ENCODE measurements at regions not wholly inside any gene's neighbourhood (a gene's known extent, or its start where the extent isn't known, plus 50 kb on each side); places are given as distances from the start of the nearest gene placed in this dataset.

DNA sequence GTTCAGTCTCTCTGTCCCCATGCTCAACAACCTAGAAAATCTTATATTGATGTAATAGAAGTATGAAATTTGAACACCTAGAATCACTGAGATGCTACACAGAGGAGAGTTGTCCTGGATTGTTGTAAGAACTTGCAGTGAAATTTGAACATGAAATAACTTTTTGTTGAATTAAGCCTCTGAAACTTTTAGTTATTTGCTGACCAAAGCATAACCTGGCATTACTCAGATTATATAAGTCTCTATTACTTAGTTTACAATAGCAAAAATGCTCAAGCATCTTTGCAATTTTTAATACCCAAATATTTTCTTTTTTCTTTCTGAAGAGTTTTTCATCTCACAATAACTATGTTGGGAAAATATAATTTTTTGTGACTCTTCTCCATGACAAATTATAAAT is 630.7 kb upstream of the ACO1 start:
- no TSS peak for BruUV-seq (replicated peaks)

More for the DNA sequence above, 630.7 kb upstream of the ACO1 start:
- peaks cover 2% of the 10 kb centered on the region; the same call in 1 of the 2 replicates for H3K9me3 ChIP-seq (ENCODE audit: control insufficient read depth, insufficient read depth, low read length)
- DNase-seq = no peak
- no peak overlapping the region for H3K23ac ChIP-seq (ENCODE audit: low read depth, low read length)
- no peak overlapping the region for H2BK5ac ChIP-seq (ENCODE audit: low read depth, low read length, poor library complexity, severe bottlenecking)
- H4K91ac ChIP-seq (ENCODE audit: insufficient read depth, low read depth, low read length) = no peak overlapping the region
- H3K4me1 ChIP-seq (ENCODE audit: control insufficient read depth, insufficient read depth, low read length) = no peaks in the 10 kb centered on the region
- intact Hi-C loops (cut with micrococcal nuclease) (no loop called here), dilution Hi-C loops (cut with HindIII; ENCODE audit: low sequenced_read_pairs, unreplicated experiment) (no loop called here), in situ Hi-C loops (cut with MboI; ENCODE audit: low sequenced_read_pairs) (no loop called here)
- no peak overlapping the region for H4K5ac ChIP-seq (ENCODE audit: low read depth, low read length)
- H3K79me1 ChIP-seq (ENCODE audit: low read depth in 1 of 2, low read length in 2 of 2) = no peaks in the 10 kb centered on the region
- no peak overlapping the region for H2BK20ac ChIP-seq (ENCODE audit: low read depth, low read length)
- no peak overlapping the region for H3K9ac ChIP-seq (ENCODE audit: low read depth, low read length)
- no peak for ATAC-seq (ENCODE audit: low read depth)
- H3K4me3 ChIP-seq (ENCODE audit: insufficient read depth, low read depth, low read length) = no peak overlapping the region
- H3K27me3 ChIP-seq (ENCODE audit: control insufficient read depth, insufficient read depth, low read length) = no peaks in the 10 kb centered on the region
- no peak overlapping the region for H2BK15ac ChIP-seq (ENCODE audit: low read depth, low read length)
- no peak overlapping the region for H3K27ac ChIP-seq (ENCODE audit: insufficient read depth, low read length)
- H4K8ac ChIP-seq (ENCODE audit: low read depth in 2 of 2, low read length in 2 of 2) = no peak overlapping the region
- H3K4me2 ChIP-seq (ENCODE audit: low read depth, low read length) = no peak overlapping the region
- H3K18ac ChIP-seq (ENCODE audit: low read depth, low read length) = no peak overlapping the region
- CTCF ChIA-PET = no interaction called here
- no peak overlapping the region for H3K56ac ChIP-seq (ENCODE audit: extremely low read depth, insufficient read depth, low read length)
- no peak for TF ChIP-seq BHLHE40 (IDR thresholded peaks at IDR 0.05; ENCODE audit: low read depth, low read length)
- peak; percentile 70 for TF ChIP-seq MAFK (IDR thresholded peaks at IDR 0.05; ENCODE audit: low read depth, low read length)
- H3K9me1 ChIP-seq (ENCODE audit: insufficient read depth, low read length) = no peaks in the 10 kb centered on the region
- no peak overlapping the region for H2BK120ac ChIP-seq (ENCODE audit: low read depth, low read length)
- H2AK9ac ChIP-seq (replicated peaks; ENCODE audit: low read depth, low read length, poor library complexity) = no peak overlapping the region
- H2AFZ ChIP-seq (replicated peaks; ENCODE audit: low read length, poor library complexity) = no peak overlapping the region
- H3K14ac ChIP-seq (replicated peaks; ENCODE audit: low read depth, low read length) = no peak overlapping the region
- no peak overlapping the region for H2AK5ac ChIP-seq (ENCODE audit: low read depth, low read length)
- POLR2A ChIA-PET (ENCODE audit: unreplicated experiment) = no interaction called here
- H3K36me3 ChIP-seq (ENCODE audit: control insufficient read depth, insufficient read depth, low read length) = no peaks in the 10 kb centered on the region
- no peaks in the 10 kb centered on the region for H4K20me1 ChIP-seq (ENCODE audit: insufficient read depth, low read length)
- no peak overlapping the region for H3K4ac ChIP-seq (ENCODE audit: low read depth, low read length)
